SK-N-MC (cell line): ENCODE measurements at regions not wholly inside any gene's neighbourhood (a gene's known extent, or its start where the extent isn't known, plus 50 kb on each side); places are given as distances from the start of the nearest gene placed in this dataset.

Experiments
- DNase-seq: peaks from one replicate; pipeline ENCODE4 v3.0.0-alpha.2; 2011; ENCODE audit warnings: low read depth, low spot score
- H3K27ac ChIP-seq: fragments of 200-600 bp; sonication (generic); 2 replicates; pipeline ENCODE4 v1.5.1; 2016; ENCODE audit warnings: mixed run types
- H3K36me3 ChIP-seq: fragments of 200-600 bp; sonication (generic); 2 replicates; pipeline ENCODE4 v1.6.1; 2017; ENCODE audit warnings: antibody characterized with exemption, low read length, mixed read lengths; ENCODE audit not compliant: insufficient read depth
- H3K4me3 ChIP-seq: fragments of 200-600 bp; sonication (generic); 2 replicates; pipeline ENCODE4 v1.5.1; 2016
- H3K9ac ChIP-seq: fragments of 200-600 bp; sonication (generic); 2 replicates; pipeline ENCODE4 v1.8.0; 2017; ENCODE audit warnings: mixed run types, mixed read lengths; ENCODE audit not compliant: insufficient read length
- H3K9me3 ChIP-seq: fragments of 200-600 bp; sonication (generic); 2 replicates; pipeline ENCODE4 v1.6.1; 2017; ENCODE audit warnings: low read depth, mild to moderate bottlenecking, antibody characterized with exemption, low read length, moderate library complexity, mixed read lengths
- EZH2 ChIP-seq: fragments of 200-600 bp; sonication (generic); IDR thresholded peaks from one replicate; pipeline ENCODE4 v1.6.1; 2017; ENCODE audit warnings: antibody characterized with exemption
- FOXP2 ChIP-seq: optimal IDR thresholded peaks from 2 replicates; pipeline ENCODE3; 2011; ENCODE audit warnings: mild to moderate bottlenecking, moderate library complexity; ENCODE audit not compliant: insufficient read depth; ENCODE audit errors: extremely low read length, control extremely low read depth
- POLR2AphosphoS5 ChIP-seq: IDR thresholded peaks from 2 replicates; pipeline ENCODE4 v1.6.1; 2012; ENCODE audit warnings: mild to moderate bottlenecking, low read depth, low read length, borderline replicate concordance

DNA sequence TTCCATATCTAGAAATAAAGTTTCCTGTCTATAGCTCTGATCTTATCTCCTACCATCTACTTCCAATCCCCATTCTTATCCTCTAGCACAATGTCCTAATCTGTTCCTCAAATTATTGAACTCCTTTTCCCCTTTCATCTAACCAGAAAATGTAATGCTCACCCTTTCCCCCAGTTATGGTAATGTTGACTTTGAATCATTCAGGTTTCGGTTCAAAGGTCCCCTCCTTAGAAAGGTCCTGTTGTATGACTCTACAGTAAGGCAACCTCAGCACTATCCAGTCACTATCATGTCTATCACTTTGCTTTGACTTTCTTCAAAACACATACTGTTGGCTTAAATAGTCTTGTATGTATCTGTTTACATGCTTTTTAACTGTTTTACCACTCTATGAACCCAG lies 264.2 kb upstream of the PCDH15 start:
- DNase-seq, result no peak
- H3K27ac ChIP-seq, result no peak overlapping the region
- TF ChIP-seq POLR2AphosphoS5, result no peak
- no peak for TF ChIP-seq EZH2
- no peak for TF ChIP-seq FOXP2
- no peaks in the 10 kb centered on the region for H3K36me3 ChIP-seq
- H3K4me3 ChIP-seq, result no peak overlapping the region
- no peak overlapping the region for H3K9ac ChIP-seq
- no peaks in the 10 kb centered on the region for H3K9me3 ChIP-seq

- H3K4me3 ChIP-seq, result no peak overlapping the region
- no peak overlapping the region for H3K9ac ChIP-seq
- TF ChIP-seq EZH2, result no peak
- no peak for TF ChIP-seq POLR2AphosphoS5
- no peak for TF ChIP-seq FOXP2
- H3K27ac ChIP-seq, result no peak overlapping the region
- H3K36me3 ChIP-seq, result no peaks in the 10 kb centered on the region
- no peak for DNase-seq
- H3K9me3 ChIP-seq, result no peaks in the 10 kb centered on the region
These were observed 262.8 kb upstream of the PCDH15 start for GRCh38 chr10:55063811-55064210.

- TF ChIP-seq FOXP2 (no peak), EZH2 (no peak), POLR2AphosphoS5 (no peak)
- no peaks in the 10 kb centered on the region for H3K36me3 ChIP-seq
- DNase-seq, result no peak
- no peak overlapping the region for H3K4me3 ChIP-seq
- no peak overlapping the region for H3K9ac ChIP-seq
- no peak overlapping the region for H3K27ac ChIP-seq
- H3K9me3 ChIP-seq, result no peaks in the 10 kb centered on the region
These were observed 261.3 kb upstream of the PCDH15 start for GRCh38 chr10:55062349-55062748.

GRCh38 chr10:55058800-55059199 lies 257.8 kb upstream of the PCDH15 start:
- no peak for DNase-seq
- Histone ChIP-seq H3K9ac (no peak overlapping the region), H3K9me3 (no peaks in the 10 kb centered on the region), H3K27ac (no peak overlapping the region), H3K36me3 (no peaks in the 10 kb centered on the region), H3K4me3 (no peak overlapping the region)
- TF ChIP-seq FOXP2 (no peak), EZH2 (no peak), POLR2AphosphoS5 (no peak)

DNA sequence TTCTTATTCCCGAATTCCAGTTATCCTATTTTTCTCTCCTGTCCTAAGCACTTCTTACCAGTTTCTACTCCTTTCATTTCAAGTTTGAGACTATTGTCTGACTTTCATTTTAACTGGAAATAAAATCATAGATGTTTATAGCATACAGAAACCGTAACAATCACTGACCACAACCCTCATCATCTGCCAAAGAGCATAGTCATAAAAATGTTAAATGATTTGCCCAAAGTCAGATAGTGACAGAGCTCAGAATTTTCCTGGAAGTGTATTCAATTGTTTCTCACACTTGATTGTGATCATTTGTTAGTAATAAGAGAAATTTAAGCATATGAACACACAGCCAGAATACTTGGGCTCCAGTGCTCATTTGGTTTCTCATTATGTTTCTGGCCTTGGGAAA lies 250.5 kb upstream of the PCDH15 start:
- no peak overlapping the region for H3K4me3 ChIP-seq
- H3K9me3 ChIP-seq, result no peaks in the 10 kb centered on the region
- TF ChIP-seq FOXP2 (no peak), EZH2 (no peak), POLR2AphosphoS5 (no peak)
- no peaks in the 10 kb centered on the region for H3K36me3 ChIP-seq
- H3K27ac ChIP-seq, result no peak overlapping the region
- no peak overlapping the region for H3K9ac ChIP-seq
- DNase-seq, result no peak

GRCh38 chr10:55048830-55049498 lies 247.9 kb upstream of the PCDH15 start:
- no peak for DNase-seq

GRCh38 chr10:55043540-55043939 lies 242.5 kb upstream of the PCDH15 start:
- Histone ChIP-seq H3K9me3 (no peaks in the 10 kb centered on the region), H3K27ac (no peak overlapping the region), H3K4me3 (no peak overlapping the region), H3K9ac (no peak overlapping the region), H3K36me3 (no peaks in the 10 kb centered on the region)
- no peak for TF ChIP-seq EZH2
- TF ChIP-seq FOXP2, result no peak
- no peak for TF ChIP-seq POLR2AphosphoS5
- DNase-seq, result no peak

More at GRCh38 chr10:55048830-55049498, 247.9 kb upstream of the PCDH15 start:
- H3K27ac ChIP-seq, result no peak overlapping the region
- no peaks in the 10 kb centered on the region for H3K36me3 ChIP-seq
- no peak overlapping the region for H3K4me3 ChIP-seq
- H3K9me3 ChIP-seq, result no peaks in the 10 kb centered on the region
- TF ChIP-seq EZH2, result no peak
- no peak for TF ChIP-seq FOXP2
- TF ChIP-seq POLR2AphosphoS5, result no peak
- no peak overlapping the region for H3K9ac ChIP-seq

DNA sequence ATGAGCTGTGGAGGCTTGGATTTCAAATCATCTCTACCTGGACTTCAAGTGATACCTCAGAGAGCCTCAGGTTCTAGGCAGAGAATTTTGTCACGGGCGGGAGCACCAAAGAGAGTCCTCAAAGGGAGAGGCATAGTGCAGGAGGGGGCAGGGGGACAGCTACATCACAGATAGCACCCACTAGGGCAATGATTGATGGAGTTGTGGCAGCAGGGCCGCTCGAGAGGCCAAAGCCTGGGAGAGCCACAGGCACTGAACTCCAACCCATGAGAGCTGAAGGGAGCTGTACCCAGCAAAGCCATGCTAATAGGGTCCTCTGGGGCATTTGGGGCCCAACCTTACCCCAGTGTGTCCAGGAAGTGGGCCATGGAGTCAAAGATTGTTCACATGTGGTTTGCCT lies 232.0 kb upstream of the PCDH15 start:
- DNase-seq, result no peak
- TF ChIP-seq EZH2 (no peak), POLR2AphosphoS5 (no peak), FOXP2 (no peak)
- H3K9ac ChIP-seq, result no peak overlapping the region
- no peak overlapping the region for H3K27ac ChIP-seq
- no peaks in the 10 kb centered on the region for H3K36me3 ChIP-seq
- H3K4me3 ChIP-seq, result no peak overlapping the region
- no peaks in the 10 kb centered on the region for H3K9me3 ChIP-seq

DNA sequence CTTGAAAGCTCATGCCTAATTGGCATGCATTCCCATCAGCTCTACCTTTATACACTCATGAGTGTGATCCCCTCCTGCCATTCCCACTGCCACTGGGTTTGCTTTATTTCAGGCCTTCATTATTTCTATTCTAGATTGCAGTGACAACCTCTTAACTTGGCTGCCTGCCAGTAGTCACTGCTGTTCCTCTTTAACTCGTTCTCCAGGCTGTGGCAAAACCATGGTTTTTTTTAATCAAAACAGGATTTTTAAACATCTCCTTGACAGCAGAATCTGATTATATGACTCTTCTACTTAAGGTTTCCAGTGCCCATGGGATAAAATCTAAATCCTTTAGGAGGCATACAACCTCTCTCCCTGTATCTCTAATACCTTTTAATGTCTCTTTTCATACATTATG lies 223.7 kb upstream of the PCDH15 start:
- peak; percentile 18 for DNase-seq
- H3K4me3 ChIP-seq, result no peak overlapping the region

More for the DNA sequence above, 223.7 kb upstream of the PCDH15 start:
- Histone ChIP-seq H3K36me3 (no peaks in the 10 kb centered on the region), H3K27ac (no peak overlapping the region), H3K9me3 (no peaks in the 10 kb centered on the region), H3K9ac (no peak overlapping the region)
- TF ChIP-seq POLR2AphosphoS5 (no peak), FOXP2 (no peak), EZH2 (no peak)
